ENCODE measurements at regions not wholly inside any gene's neighbourhood (a gene's known extent, or its start where the extent isn't known, plus 50 kb on each side); places are given as distances from the start of the nearest gene placed in this dataset.

DNA sequence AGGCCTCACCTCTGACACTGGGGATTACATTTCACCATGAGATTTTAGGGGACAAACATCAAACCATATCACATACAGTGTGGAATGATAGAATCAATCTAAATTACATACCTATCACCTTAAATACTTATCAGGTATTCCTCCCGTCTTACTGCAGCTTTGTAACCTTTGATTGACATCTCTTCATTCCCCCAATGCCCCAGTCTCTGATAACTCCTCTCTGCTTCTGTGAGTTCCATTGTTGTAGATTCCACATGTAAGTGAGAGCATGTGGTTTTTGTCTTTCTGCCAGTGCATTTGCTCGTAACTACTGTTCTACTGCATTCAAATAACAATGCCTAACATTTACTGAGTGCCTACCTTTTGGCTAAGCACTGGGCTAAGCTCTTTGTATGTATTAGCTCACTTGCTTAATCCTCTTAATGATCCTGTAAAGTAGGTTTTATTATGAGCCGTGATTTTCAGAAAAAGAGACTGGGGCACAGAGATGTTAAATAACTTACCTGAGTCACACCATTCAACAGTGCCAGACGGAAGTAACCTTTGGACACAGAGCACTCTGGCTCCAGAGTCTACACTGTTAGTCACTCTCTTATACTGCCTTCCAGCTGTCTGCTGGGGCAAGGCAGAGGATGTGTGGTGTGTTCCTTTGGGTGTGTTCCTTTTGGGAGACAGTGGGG is 63.7 kb upstream of the ESX1 start:
- TF ChIP-seq, protein P1, sequence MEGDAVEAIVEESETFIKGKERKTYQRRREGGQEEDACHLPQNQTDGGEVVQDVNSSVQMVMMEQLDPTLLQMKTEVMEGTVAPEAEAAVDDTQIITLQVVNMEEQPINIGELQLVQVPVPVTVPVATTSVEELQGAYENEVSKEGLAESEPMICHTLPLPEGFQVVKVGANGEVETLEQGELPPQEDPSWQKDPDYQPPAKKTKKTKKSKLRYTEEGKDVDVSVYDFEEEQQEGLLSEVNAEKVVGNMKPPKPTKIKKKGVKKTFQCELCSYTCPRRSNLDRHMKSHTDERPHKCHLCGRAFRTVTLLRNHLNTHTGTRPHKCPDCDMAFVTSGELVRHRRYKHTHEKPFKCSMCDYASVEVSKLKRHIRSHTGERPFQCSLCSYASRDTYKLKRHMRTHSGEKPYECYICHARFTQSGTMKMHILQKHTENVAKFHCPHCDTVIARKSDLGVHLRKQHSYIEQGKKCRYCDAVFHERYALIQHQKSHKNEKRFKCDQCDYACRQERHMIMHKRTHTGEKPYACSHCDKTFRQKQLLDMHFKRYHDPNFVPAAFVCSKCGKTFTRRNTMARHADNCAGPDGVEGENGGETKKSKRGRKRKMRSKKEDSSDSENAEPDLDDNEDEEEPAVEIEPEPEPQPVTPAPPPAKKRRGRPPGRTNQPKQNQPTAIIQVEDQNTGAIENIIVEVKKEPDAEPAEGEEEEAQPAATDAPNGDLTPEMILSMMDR (IDR thresholded peaks at IDR 0.05; ENCODE audit: low read depth, low read length, poor library complexity, severe bottlenecking), result no peak
- TF ChIP-seq EZH2phosphoT487 (IDR thresholded peaks at IDR 0.05; ENCODE audit: borderline replicate concordance, low read length), result no peak
